ENCODE measurements at regions not wholly inside any gene's neighbourhood (a gene's known extent, or its start where the extent isn't known, plus 50 kb on each side); places are given as distances from the start of the nearest gene placed in this dataset.

GRCh38 chr4:121479808-121480207 is 99.0 kb upstream of the QRFPR start:
- peaks cover 4% of the 10 kb centered on the region for H3K27me3 Mint-ChIP-seq (ENCODE audit: low read depth)
- no peak for DNase-seq (ENCODE audit: low spot score in 2 of 2, unreplicated experiment in 2 of 2)
- peaks cover 24% of the 10 kb centered on the region for H3K9me3 Mint-ChIP-seq
- H3K4me3 Mint-ChIP-seq, result no peak overlapping the region
- peaks cover 1% of the 10 kb centered on the region for H3K36me3 Mint-ChIP-seq
- no peak overlapping the region for H3K27ac Mint-ChIP-seq
- H3K4me1 Mint-ChIP-seq, result peaks cover 4% of the 10 kb centered on the region
- no peak for TF ChIP-seq CTCF (IDR thresholded peaks at IDR 0.05; ENCODE audit: unreplicated experiment)

DNA sequence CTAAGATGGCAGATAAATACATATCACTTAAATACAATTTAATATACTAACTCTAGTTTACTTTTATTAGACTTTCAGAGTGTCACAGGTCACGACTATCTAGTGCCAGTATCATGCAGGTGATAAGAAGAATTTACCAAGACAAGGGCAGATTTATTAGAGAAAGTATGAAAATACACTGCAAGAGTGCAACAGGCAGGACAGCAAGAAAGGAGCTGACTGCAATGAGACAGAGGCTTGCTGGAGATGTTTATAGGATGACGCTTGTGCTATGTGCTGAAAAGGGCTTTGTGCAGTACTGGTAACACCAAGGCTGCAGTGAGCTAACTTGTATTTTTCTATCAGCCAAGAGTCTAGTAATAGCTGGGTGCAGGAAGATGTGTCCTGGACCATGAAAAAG is 96.7 kb upstream of the QRFPR start:
- Mint-ChIP-seq H3K4me1 (no peaks in the 10 kb centered on the region), H3K4me3 (no peak overlapping the region), H3K36me3 (peaks cover 1% of the 10 kb centered on the region), H3K27ac (no peak overlapping the region), H3K9me3 (peaks cover 18% of the 10 kb centered on the region), H3K27me3 (ENCODE audit: low read depth) (peaks cover 4% of the 10 kb centered on the region)
- TF ChIP-seq CTCF (IDR thresholded peaks at IDR 0.05; ENCODE audit: unreplicated experiment), result no peak
- no peak for DNase-seq (ENCODE audit: low spot score in 2 of 2, unreplicated experiment in 2 of 2)

DNA sequence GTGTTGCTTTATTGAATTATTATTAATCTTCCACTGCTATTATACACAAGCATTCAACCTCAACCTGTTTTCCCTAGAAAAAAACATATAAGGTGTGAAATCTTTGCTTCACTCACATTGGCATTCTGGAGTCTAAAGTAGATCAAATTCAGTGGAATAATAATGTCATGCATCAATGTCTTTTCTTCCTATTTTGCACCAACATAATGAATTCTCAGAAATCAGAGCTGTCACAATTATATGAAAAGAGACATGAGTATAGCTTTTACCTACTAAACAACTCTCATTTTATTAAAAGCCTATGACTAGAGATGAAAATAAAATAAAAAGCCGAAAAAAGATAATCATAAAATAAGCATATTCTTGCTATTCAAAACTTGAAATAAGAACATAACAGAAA is 96.3 kb upstream of the QRFPR start:
- Mint-ChIP-seq H3K36me3 (peaks cover 1% of the 10 kb centered on the region), H3K27ac (no peak overlapping the region), H3K4me1 (no peaks in the 10 kb centered on the region), H3K27me3 (ENCODE audit: low read depth) (peaks cover 2% of the 10 kb centered on the region), H3K9me3 (peaks cover 16% of the 10 kb centered on the region), H3K4me3 (no peak overlapping the region)
- DNase-seq (ENCODE audit: low spot score in 2 of 2, unreplicated experiment in 2 of 2), result no peak
- no peak for TF ChIP-seq CTCF (IDR thresholded peaks at IDR 0.05; ENCODE audit: unreplicated experiment)

DNA sequence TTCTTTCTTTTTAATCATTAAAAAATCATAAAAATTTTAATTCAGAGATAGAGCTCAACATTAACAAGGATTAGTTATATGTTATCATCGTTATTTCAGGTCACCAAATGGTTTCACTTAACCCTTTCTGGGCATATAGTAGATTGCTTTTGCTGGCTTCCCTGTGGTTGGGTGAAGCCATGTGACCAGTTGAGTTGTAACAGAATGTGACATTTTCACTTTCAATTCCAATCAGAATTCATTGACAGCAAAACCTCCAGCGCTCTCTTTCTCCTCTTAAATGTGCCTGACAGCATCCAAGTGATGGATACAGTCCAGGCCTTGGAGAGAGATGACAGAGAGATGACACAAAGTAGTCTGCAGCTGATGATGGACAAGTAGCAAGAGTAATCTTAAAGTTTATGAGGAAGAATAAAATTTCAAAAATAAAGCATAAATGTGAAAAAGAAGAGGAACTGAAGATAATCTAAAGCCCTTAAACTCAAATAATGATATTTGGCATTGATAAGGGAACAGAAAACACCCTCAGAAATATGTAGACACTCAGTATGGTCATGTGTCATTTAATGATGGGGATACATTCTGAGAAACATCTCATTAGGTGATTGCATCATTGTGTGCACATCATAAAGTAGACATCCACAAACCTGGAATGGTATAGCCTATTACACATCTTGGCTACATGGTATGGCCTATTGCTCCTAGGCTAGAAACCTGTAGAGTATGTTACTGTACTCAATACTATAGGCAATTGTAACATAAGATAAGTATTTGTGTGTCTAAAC is 92.3 kb upstream of the QRFPR start:
- H3K27me3 Mint-ChIP-seq (ENCODE audit: low read depth), result no peaks in the 10 kb centered on the region
- DNase-seq (ENCODE audit: low spot score in 2 of 2, unreplicated experiment in 2 of 2), result no peak
- no peaks in the 10 kb centered on the region for H3K4me1 Mint-ChIP-seq
- H3K27ac Mint-ChIP-seq, result no peak overlapping the region
- no peak overlapping the region for H3K4me3 Mint-ChIP-seq
- H3K9me3 Mint-ChIP-seq, result peaks cover 18% of the 10 kb centered on the region
- no peaks in the 10 kb centered on the region for H3K36me3 Mint-ChIP-seq
- TF ChIP-seq CTCF (IDR thresholded peaks at IDR 0.05; ENCODE audit: unreplicated experiment), result no peak

DNA sequence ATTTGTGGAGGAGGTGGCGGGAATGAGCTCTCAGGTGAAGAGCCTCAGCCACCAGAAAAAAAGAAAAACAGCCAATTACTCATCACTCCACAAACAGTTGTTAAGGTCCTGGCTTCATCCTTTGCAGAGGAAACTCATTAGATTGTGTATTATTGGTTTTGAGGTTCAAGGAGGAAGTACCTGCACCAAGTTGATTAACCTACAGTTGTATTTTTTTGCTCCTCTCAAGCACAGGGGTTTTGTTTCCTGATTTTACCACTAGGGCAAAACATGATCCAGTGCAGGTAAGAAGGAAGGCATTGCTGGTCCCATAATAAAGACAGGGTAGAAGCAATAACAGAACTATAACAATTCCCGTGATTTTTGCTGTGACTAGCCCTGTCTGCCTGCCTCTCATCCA is 84.0 kb upstream of the QRFPR start:
- TF ChIP-seq CTCF (IDR thresholded peaks at IDR 0.05; ENCODE audit: unreplicated experiment), result no peak
- no peaks in the 10 kb centered on the region for H3K36me3 Mint-ChIP-seq
- H3K27me3 Mint-ChIP-seq (ENCODE audit: low read depth), result peaks cover 18% of the 10 kb centered on the region

More for the DNA sequence above, 84.0 kb upstream of the QRFPR start:
- Mint-ChIP-seq H3K27ac (no peak overlapping the region), H3K9me3 (peaks cover 25% of the 10 kb centered on the region), H3K4me1 (peaks cover 2% of the 10 kb centered on the region), H3K4me3 (no peak overlapping the region)
- DNase-seq (ENCODE audit: low spot score in 2 of 2, unreplicated experiment in 2 of 2), result no peak

Measured in mesothelial cell of epicardium (in vitro differentiated cells).